GM23338 (cell line): ENCODE measurements at regions not wholly inside any gene's neighbourhood (a gene's known extent, or its start where the extent isn't known, plus 50 kb on each side); places are given as distances from the start of the nearest gene placed in this dataset.

Experiments used
- EZH2 ChIP-seq: fragments of 200-600 bp; sonication (generic); IDR thresholded peaks from one replicate; pipeline ENCODE4 v1.8.0; 2017; ENCODE audit warnings: antibody characterized with exemption, mild to moderate bottlenecking, low read depth; ENCODE audit not compliant: unreplicated experiment
- POLR2AphosphoS5 ChIP-seq: IDR thresholded peaks from 2 replicates; pipeline ENCODE4 v1.6.1; 2016; ENCODE audit warnings: antibody characterized with exemption, low read depth
- TF ChIP-seq, protein P1 (sequence below): IDR thresholded peaks from 2 replicates; pipeline ENCODE4 v1.6.1; 2016; ENCODE audit warnings: antibody characterized with exemption
- TF ChIP-seq, protein P2 (sequence below): IDR thresholded peaks from one replicate; pipeline ENCODE4 v1.6.1; 2018; ENCODE audit warnings: antibody characterized with exemption; ENCODE audit not compliant: unreplicated experiment
- TF ChIP-seq, protein P3 (sequence below), 2 experiments: fragments of 200-600 bp in 1 of 2; sonication (generic) in 1 of 2; conservative IDR thresholded peaks; 2 replicates each; pipeline versions ENCODE4 v1.5.1 to v1.6.1; 2016 to 2017; ENCODE audit warnings: antibody characterized with exemption in 2 of 2, low read depth in 2 of 2, mild to moderate bottlenecking in 2 of 2, moderate library complexity in 1 of 2

DNA sequence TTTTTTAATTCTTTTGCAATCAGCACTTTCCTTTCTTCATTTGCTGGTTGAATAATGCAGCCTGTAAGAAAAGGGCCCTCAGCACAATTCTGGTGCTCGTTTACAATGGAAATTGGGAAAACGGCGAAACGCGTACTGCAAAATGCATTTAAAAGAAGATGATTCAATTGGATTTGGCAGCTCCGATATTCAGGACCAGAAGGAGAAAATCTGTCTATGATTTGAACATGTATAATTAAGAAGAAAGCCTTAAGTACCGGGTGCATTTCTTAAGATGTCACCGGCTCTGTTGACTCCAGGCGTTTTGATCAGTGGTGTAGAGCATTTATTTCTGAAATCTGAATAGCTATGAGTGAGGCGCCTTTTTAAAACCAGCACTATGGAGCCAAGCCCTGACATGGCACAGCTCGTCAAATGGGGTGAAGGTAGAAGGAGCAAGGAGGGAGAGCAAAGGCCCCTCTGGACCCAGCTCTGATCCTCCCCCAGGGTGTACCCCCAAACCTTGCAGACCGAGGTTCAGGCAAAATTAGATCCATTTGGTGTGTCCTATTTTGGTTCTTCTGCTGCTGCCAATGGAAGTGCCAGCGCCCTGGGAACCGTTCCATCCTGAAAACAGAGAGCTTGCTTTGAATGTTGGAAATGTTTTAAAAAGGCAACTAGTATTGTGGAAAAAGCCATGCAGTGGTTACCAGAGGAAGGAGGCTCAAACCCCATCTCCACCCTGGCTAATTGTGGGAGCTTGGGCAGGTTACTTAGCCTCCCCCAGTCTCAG, 161.4 kb upstream of the RPL38 start:
- TF ChIP-seq POLR2AphosphoS5 (no peak), EZH2 (no peak)
- TF ChIP-seq, protein P1, sequence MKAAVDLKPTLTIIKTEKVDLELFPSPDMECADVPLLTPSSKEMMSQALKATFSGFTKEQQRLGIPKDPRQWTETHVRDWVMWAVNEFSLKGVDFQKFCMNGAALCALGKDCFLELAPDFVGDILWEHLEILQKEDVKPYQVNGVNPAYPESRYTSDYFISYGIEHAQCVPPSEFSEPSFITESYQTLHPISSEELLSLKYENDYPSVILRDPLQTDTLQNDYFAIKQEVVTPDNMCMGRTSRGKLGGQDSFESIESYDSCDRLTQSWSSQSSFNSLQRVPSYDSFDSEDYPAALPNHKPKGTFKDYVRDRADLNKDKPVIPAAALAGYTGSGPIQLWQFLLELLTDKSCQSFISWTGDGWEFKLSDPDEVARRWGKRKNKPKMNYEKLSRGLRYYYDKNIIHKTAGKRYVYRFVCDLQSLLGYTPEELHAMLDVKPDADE: no peak
- TF ChIP-seq, protein P2, sequence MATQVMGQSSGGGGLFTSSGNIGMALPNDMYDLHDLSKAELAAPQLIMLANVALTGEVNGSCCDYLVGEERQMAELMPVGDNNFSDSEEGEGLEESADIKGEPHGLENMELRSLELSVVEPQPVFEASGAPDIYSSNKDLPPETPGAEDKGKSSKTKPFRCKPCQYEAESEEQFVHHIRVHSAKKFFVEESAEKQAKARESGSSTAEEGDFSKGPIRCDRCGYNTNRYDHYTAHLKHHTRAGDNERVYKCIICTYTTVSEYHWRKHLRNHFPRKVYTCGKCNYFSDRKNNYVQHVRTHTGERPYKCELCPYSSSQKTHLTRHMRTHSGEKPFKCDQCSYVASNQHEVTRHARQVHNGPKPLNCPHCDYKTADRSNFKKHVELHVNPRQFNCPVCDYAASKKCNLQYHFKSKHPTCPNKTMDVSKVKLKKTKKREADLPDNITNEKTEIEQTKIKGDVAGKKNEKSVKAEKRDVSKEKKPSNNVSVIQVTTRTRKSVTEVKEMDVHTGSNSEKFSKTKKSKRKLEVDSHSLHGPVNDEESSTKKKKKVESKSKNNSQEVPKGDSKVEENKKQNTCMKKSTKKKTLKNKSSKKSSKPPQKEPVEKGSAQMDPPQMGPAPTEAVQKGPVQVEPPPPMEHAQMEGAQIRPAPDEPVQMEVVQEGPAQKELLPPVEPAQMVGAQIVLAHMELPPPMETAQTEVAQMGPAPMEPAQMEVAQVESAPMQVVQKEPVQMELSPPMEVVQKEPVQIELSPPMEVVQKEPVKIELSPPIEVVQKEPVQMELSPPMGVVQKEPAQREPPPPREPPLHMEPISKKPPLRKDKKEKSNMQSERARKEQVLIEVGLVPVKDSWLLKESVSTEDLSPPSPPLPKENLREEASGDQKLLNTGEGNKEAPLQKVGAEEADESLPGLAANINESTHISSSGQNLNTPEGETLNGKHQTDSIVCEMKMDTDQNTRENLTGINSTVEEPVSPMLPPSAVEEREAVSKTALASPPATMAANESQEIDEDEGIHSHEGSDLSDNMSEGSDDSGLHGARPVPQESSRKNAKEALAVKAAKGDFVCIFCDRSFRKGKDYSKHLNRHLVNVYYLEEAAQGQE: no peak
- TF ChIP-seq, protein P3, sequence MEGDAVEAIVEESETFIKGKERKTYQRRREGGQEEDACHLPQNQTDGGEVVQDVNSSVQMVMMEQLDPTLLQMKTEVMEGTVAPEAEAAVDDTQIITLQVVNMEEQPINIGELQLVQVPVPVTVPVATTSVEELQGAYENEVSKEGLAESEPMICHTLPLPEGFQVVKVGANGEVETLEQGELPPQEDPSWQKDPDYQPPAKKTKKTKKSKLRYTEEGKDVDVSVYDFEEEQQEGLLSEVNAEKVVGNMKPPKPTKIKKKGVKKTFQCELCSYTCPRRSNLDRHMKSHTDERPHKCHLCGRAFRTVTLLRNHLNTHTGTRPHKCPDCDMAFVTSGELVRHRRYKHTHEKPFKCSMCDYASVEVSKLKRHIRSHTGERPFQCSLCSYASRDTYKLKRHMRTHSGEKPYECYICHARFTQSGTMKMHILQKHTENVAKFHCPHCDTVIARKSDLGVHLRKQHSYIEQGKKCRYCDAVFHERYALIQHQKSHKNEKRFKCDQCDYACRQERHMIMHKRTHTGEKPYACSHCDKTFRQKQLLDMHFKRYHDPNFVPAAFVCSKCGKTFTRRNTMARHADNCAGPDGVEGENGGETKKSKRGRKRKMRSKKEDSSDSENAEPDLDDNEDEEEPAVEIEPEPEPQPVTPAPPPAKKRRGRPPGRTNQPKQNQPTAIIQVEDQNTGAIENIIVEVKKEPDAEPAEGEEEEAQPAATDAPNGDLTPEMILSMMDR (conservative IDR thresholded peaks at IDR 0.05; ENCODE audit: low read depth in 2 of 2): no peak
